KMS-11 (cell line): ENCODE measurements at regions not wholly inside any gene's neighbourhood (a gene's known extent, or its start where the extent isn't known, plus 50 kb on each side); places are given as distances from the start of the nearest gene placed in this dataset.

Experiments used
- H2AFZ ChIP-seq: fragments of 200-600 bp; sonication (generic); 2 replicates; pipeline ENCODE4 v1.6.1; 2016; ENCODE audit warnings: antibody characterized with exemption, mixed run types, low read depth
- H3K27ac ChIP-seq: fragments of 200-600 bp; sonication (generic); 2 replicates; pipeline ENCODE4 v1.6.1; 2016; ENCODE audit warnings: mild to moderate bottlenecking, mixed run types
- H3K27me3 ChIP-seq: fragments of 200-600 bp; sonication (generic); 2 replicates; pipeline ENCODE4 v1.6.1; 2017; ENCODE audit warnings: mild to moderate bottlenecking, low read depth, mixed run types, moderate library complexity; ENCODE audit not compliant: insufficient read depth
- H3K36me3 ChIP-seq: fragments of 200-600 bp; sonication (generic); 2 replicates; pipeline ENCODE4 v1.6.1; 2017; ENCODE audit warnings: mild to moderate bottlenecking, mixed run types; ENCODE audit not compliant: insufficient read depth
- H3K4me1 ChIP-seq: fragments of 200-600 bp; sonication (generic); 2 replicates; pipeline ENCODE4 v1.6.1; 2016; ENCODE audit warnings: mild to moderate bottlenecking, low read depth, mixed run types; ENCODE audit not compliant: poor library complexity, severe bottlenecking
- H3K4me2 ChIP-seq: fragments of 200-600 bp; sonication (generic); 2 replicates; pipeline ENCODE4 v1.7.0; 2016; ENCODE audit warnings: mild to moderate bottlenecking, mixed run types
- H3K4me3 ChIP-seq: fragments of 200-600 bp; sonication (generic); IDR thresholded peaks from 2 replicates; pipeline ENCODE4 v1.6.1; 2017; ENCODE audit warnings: low read depth, low read length, mixed read lengths; ENCODE audit not compliant: insufficient read depth
- H3K79me2 ChIP-seq: fragments of 200-600 bp; sonication (generic); 2 replicates; pipeline ENCODE4 v1.6.1; 2016; ENCODE audit warnings: low read depth, mixed run types; ENCODE audit not compliant: insufficient read depth
- H3K9ac ChIP-seq: fragments of 200-600 bp; sonication (generic); 2 replicates; pipeline ENCODE4 v1.6.1; 2016; ENCODE audit warnings: mild to moderate bottlenecking, mixed run types
- H4K20me1 ChIP-seq: fragments of 200-600 bp; sonication (generic); 2 replicates; pipeline ENCODE4 v1.6.1; 2016; ENCODE audit warnings: mild to moderate bottlenecking, mixed run types; ENCODE audit not compliant: insufficient read depth
- TF ChIP-seq, protein P1 (sequence below): fragments of 200-600 bp; sonication (generic); conservative IDR thresholded peaks from 2 replicates; pipeline ENCODE4 v1.6.1; 2017; ENCODE audit warnings: low read depth, mild to moderate bottlenecking, antibody characterized with exemption, low read length, moderate library complexity, mixed read lengths

GRCh38 chr6:15081447-15081846 lies 164.4 kb upstream of the JARID2 start:
- Histone ChIP-seq H3K4me3 (no peak overlapping the region), H3K36me3 (no peaks in the 10 kb centered on the region), H2AFZ (no peak overlapping the region), H3K4me2 (no peak overlapping the region), H3K4me1 (no peaks in the 10 kb centered on the region), H4K20me1 (no peaks in the 10 kb centered on the region), H3K27me3 (no peaks in the 10 kb centered on the region), H3K27ac (no peak overlapping the region), H3K9ac (no peak overlapping the region), H3K79me2 (no peaks in the 10 kb centered on the region)
- TF ChIP-seq, protein P1, sequence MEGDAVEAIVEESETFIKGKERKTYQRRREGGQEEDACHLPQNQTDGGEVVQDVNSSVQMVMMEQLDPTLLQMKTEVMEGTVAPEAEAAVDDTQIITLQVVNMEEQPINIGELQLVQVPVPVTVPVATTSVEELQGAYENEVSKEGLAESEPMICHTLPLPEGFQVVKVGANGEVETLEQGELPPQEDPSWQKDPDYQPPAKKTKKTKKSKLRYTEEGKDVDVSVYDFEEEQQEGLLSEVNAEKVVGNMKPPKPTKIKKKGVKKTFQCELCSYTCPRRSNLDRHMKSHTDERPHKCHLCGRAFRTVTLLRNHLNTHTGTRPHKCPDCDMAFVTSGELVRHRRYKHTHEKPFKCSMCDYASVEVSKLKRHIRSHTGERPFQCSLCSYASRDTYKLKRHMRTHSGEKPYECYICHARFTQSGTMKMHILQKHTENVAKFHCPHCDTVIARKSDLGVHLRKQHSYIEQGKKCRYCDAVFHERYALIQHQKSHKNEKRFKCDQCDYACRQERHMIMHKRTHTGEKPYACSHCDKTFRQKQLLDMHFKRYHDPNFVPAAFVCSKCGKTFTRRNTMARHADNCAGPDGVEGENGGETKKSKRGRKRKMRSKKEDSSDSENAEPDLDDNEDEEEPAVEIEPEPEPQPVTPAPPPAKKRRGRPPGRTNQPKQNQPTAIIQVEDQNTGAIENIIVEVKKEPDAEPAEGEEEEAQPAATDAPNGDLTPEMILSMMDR, result no peak

DNA sequence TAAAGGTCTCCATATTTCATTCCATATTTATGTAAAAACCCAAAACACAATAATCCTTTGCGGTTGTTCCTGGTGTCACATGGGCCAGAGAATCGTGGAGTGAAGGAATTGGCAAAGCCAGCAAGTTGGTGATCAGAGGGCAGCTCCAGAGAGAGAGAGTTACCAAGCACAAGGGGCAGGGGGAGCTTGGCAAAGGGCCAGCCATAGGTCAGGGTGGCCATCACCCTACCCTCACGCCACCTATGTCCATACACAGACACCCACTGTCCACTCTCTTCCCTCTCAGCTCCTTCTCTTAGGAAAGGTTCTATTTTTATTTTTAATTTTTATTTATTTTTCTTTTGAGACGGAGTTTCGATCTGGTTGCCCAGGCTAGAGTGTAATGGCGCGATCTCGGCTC lies 163.2 kb upstream of the JARID2 start:
- Histone ChIP-seq H3K4me1 (no peaks in the 10 kb centered on the region), H4K20me1 (no peaks in the 10 kb centered on the region), H3K27ac (no peak overlapping the region), H3K4me2 (no peak overlapping the region), H3K27me3 (no peaks in the 10 kb centered on the region), H2AFZ (no peak overlapping the region), H3K79me2 (no peaks in the 10 kb centered on the region), H3K9ac (no peak overlapping the region), H3K4me3 (no peak overlapping the region), H3K36me3 (no peaks in the 10 kb centered on the region)
- TF ChIP-seq, protein P1, result no peak

GRCh38 chr6:15086348-15087158 lies 159.3 kb upstream of the JARID2 start:
- Histone ChIP-seq H3K9ac (no peak overlapping the region), H3K4me1 (no peaks in the 10 kb centered on the region), H3K4me2 (no peak overlapping the region), H4K20me1 (no peaks in the 10 kb centered on the region), H3K27ac (no peak overlapping the region), H3K36me3 (no peaks in the 10 kb centered on the region), H3K27me3 (no peaks in the 10 kb centered on the region), H3K79me2 (no peaks in the 10 kb centered on the region), H3K4me3 (no peak overlapping the region), H2AFZ (no peak overlapping the region)
- TF ChIP-seq, protein P1, result no peak

GRCh38 chr6:15087186-15087589 lies 158.7 kb upstream of the JARID2 start:
- no peak overlapping the region for H3K4me3 ChIP-seq
- no peaks in the 10 kb centered on the region for H4K20me1 ChIP-seq
- H2AFZ ChIP-seq, result no peak overlapping the region
- no peaks in the 10 kb centered on the region for H3K36me3 ChIP-seq
- TF ChIP-seq, protein P1, result no peak
- no peaks in the 10 kb centered on the region for H3K4me1 ChIP-seq
- no peaks in the 10 kb centered on the region for H3K27me3 ChIP-seq
- H3K9ac ChIP-seq, result no peak overlapping the region
- no peak overlapping the region for H3K27ac ChIP-seq
- H3K4me2 ChIP-seq, result no peak overlapping the region
- no peaks in the 10 kb centered on the region for H3K79me2 ChIP-seq
